ENCODE measurements at regions not wholly inside any gene's neighbourhood (a gene's known extent, or its start where the extent isn't known, plus 50 kb on each side); places are given as distances from the start of the nearest gene placed in this dataset.

DNA sequence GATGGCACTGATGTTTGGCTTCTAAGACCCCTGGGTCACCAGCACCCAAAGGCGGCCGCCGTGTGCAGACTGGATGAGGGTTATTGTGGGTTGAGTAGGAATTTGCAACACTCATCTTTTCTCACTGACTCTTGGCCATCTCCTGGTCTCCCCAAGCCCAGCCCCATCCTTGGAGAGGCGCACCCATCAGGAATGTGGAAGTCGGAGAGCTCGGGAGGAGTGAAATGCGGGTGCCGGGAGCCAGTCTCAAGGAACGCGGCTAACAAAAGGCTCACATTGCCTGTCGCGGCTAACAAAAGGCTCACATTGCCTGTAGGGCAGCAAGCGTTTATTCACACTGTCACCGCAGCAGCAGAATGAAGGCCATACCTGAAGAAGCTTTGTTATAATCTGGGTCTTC lies 248.6 kb downstream of the FOXL1 start:
- TF ChIP-seq GATA2 (IDR thresholded peaks at IDR 0.05; ENCODE audit: low read depth, low read length): no peak
- no peak for TF ChIP-seq GATA3 (IDR thresholded peaks at IDR 0.05; ENCODE audit: low read depth, low read length)
